Neuron (in vitro differentiated cells): ENCODE measurements at regions not wholly inside any gene's neighbourhood (a gene's known extent, or its start where the extent isn't known, plus 50 kb on each side); places are given as distances from the start of the nearest gene placed in this dataset.

ENCODE experiments used
- H2AFZ ChIP-seq: one replicate; pipeline ENCODE4 v1.6.1; 2013; ENCODE audit warnings: low read depth, mild to moderate bottlenecking, inconsistent platforms, low read length, moderate library complexity
- H3K27me3 ChIP-seq: one replicate; pipeline ENCODE4 v1.6.1; 2013; ENCODE audit warnings: low read length; ENCODE audit not compliant: insufficient read depth
- H3K36me3 ChIP-seq: one replicate; pipeline ENCODE4 v1.6.1; 2013; ENCODE audit warnings: low read length; ENCODE audit not compliant: insufficient read depth
- H3K4me1 ChIP-seq: one replicate; pipeline ENCODE4 v1.6.1; 2013; ENCODE audit warnings: low read length; ENCODE audit not compliant: insufficient read depth
- H3K4me3 ChIP-seq: 2 replicates; pipeline ENCODE4 v1.5.1; 2013; ENCODE audit warnings: mild to moderate bottlenecking, low read length, moderate library complexity
- H3K9me3 ChIP-seq: one replicate; pipeline ENCODE4 v1.6.1; 2013; ENCODE audit warnings: low read length

- no peak overlapping the region for H2AFZ ChIP-seq
- H3K9me3 ChIP-seq = no peaks in the 10 kb centered on the region
- H3K4me1 ChIP-seq = no peaks in the 10 kb centered on the region
- H3K27me3 ChIP-seq = no peaks in the 10 kb centered on the region
- no peak overlapping the region for H3K4me3 ChIP-seq
- H3K36me3 ChIP-seq = no peaks in the 10 kb centered on the region
Measured at GRCh38 chr4:33316033-33316432, 2595.9 kb downstream of the PCDH7 start.

DNA sequence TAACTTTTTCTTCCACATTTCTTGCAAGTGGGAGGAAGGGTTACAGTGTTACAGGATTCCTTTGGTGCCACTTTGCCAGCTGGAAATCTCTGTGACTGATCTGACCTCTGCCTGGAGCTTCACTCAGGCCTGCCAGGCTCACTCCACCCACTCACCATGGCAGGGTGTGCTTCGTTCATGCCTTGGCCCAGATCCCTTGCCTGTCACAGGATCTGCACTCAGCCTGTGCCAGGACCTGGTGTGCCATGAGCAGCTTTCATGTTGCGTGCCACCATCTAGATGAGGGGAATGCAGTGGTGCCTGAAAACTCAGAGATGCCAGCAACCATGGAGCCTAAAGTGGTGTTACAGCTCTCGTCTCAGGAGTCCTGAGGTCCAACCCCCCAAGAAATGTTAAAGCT, 2596.4 kb downstream of the PCDH7 start:
- H3K4me3 ChIP-seq = no peak overlapping the region
- no peaks in the 10 kb centered on the region for H3K4me1 ChIP-seq
- H3K36me3 ChIP-seq = no peaks in the 10 kb centered on the region

DNA sequence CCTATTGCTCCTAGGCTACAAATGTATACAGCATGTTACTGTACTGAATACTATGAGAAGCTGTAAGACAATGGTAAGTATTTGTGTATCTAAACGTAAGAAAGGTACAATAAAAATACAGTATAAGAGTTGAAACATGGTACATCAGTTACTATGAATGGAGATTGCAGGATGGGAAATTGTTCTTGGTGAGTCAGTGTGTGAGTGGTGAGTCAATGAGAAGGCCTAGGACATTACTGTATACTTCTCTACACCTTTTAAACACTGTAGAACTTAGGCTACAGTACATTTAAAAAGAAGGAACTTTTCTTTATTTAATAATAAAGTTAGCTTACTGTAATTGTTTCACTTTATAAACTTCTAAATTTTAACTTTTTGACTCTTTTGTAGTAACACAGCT, 2603.2 kb downstream of the PCDH7 start:
- Histone ChIP-seq H3K4me3 (no peak overlapping the region), H3K4me1 (no peaks in the 10 kb centered on the region), H2AFZ (no peak overlapping the region), H3K36me3 (no peaks in the 10 kb centered on the region), H3K27me3 (no peaks in the 10 kb centered on the region), H3K9me3 (no peaks in the 10 kb centered on the region)

More for the DNA sequence above, 2596.4 kb downstream of the PCDH7 start:
- Histone ChIP-seq H3K27me3 (no peaks in the 10 kb centered on the region), H2AFZ (no peak overlapping the region), H3K9me3 (no peaks in the 10 kb centered on the region)

- no peak overlapping the region for H3K4me3 ChIP-seq
- H3K9me3 ChIP-seq = no peaks in the 10 kb centered on the region
- H2AFZ ChIP-seq = no peak overlapping the region
- no peaks in the 10 kb centered on the region for H3K27me3 ChIP-seq
- no peaks in the 10 kb centered on the region for H3K36me3 ChIP-seq
- no peaks in the 10 kb centered on the region for H3K4me1 ChIP-seq
Measured at GRCh38 chr4:33334416-33334815, 2614.2 kb downstream of the PCDH7 start.

GRCh38 chr4:33339762-33340161, 2619.6 kb downstream of the PCDH7 start:
- H3K36me3 ChIP-seq = no peaks in the 10 kb centered on the region
- H2AFZ ChIP-seq = no peak overlapping the region
- H3K4me3 ChIP-seq = no peak overlapping the region
- H3K4me1 ChIP-seq = no peaks in the 10 kb centered on the region
- no peaks in the 10 kb centered on the region for H3K9me3 ChIP-seq
- no peaks in the 10 kb centered on the region for H3K27me3 ChIP-seq

DNA sequence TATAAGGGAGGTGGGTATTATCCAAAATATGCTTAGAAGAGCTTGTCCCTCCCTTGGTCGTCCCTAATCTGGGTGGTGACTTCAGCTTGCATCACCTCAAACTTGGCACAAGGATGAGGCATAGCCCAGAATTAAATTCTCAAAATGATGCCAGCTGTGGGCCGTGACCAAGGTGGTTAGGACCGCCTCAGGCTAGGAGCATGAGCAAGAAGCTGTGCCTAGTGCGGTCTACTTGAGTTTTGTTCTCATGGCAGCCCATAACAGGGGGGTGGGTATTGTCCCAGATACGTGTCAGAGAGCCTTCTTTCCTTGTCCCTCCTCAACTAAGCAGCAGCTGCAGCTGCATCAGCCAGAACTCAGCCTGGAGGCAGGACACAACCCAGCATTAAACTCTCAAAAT, 2620.0 kb downstream of the PCDH7 start:
- no peaks in the 10 kb centered on the region for H3K36me3 ChIP-seq
- no peaks in the 10 kb centered on the region for H3K9me3 ChIP-seq
- no peak overlapping the region for H2AFZ ChIP-seq
- no peaks in the 10 kb centered on the region for H3K4me1 ChIP-seq
- H3K27me3 ChIP-seq = no peaks in the 10 kb centered on the region
- H3K4me3 ChIP-seq = no peak overlapping the region

DNA sequence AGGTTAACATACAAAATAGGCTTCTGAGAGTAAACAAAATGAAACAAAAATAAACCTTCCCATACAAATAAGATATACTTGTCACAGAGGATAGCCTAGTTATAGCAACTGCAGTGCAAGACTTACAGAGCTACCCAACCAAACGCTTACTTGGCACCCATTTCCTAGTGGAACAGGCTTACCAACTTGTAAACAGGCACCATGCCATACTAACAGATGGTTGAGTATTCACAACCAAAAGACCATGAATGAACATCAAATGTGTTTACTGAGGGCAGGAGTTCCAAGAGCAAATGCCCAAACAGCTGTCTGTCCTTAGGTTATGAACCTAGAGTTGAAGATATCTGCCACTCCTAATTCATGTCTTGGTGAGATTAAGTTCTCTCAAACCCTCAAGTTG, 2629.2 kb downstream of the PCDH7 start:
- Histone ChIP-seq H3K4me3 (no peak overlapping the region), H3K36me3 (no peaks in the 10 kb centered on the region), H3K4me1 (no peaks in the 10 kb centered on the region), H3K27me3 (no peaks in the 10 kb centered on the region), H3K9me3 (no peaks in the 10 kb centered on the region), H2AFZ (no peak overlapping the region)

DNA sequence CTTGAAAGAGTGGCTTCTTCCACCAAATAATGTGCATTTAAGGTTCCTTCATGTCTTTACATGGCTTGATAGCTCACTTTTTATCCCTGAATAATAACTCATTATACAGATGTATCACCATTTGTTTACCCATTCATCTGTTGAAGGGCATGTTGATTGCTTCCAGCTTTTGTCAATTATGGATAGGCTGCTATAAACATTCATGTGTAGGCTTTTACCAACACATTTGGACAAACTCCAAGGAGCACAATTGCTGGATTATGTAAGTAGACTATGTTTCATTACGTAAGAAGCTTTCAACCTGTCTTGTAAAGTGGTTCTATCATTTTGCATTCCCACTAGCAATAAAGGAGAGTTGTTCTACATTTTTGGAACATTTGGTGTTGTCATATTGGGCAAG, 2637.0 kb downstream of the PCDH7 start:
- no peaks in the 10 kb centered on the region for H3K27me3 ChIP-seq
- no peaks in the 10 kb centered on the region for H3K36me3 ChIP-seq
- H3K4me1 ChIP-seq = no peaks in the 10 kb centered on the region
- H3K4me3 ChIP-seq = no peak overlapping the region
- no peaks in the 10 kb centered on the region for H3K9me3 ChIP-seq
- H2AFZ ChIP-seq = no peak overlapping the region

GRCh38 chr4:33369446-33369845, 2649.3 kb downstream of the PCDH7 start:
- Histone ChIP-seq H3K4me1 (no peaks in the 10 kb centered on the region), H2AFZ (no peak overlapping the region), H3K36me3 (no peaks in the 10 kb centered on the region), H3K27me3 (no peaks in the 10 kb centered on the region), H3K4me3 (no peak overlapping the region), H3K9me3 (no peaks in the 10 kb centered on the region)

DNA sequence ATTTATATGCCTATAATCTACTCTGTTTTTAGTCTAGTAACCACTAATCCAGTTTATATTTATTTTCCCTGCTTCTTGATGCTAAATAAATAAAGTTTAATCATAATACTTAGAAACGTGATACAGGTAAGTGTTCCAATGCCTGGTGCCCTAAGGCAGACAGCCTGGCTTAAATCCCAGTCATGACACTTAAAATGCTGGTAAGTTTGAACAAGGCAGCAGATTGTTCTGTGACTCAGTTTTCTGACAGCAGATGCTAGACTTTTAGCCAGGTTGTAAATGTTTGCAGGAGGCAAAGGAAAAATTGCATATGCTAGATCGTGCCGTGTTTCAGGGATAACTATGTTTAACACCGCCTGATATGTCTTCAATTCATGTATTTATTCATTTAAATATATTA, 2661.6 kb downstream of the PCDH7 start:
- no peaks in the 10 kb centered on the region for H3K27me3 ChIP-seq
- H3K4me3 ChIP-seq = no peak overlapping the region
- H3K9me3 ChIP-seq = no peaks in the 10 kb centered on the region
- H3K36me3 ChIP-seq = no peaks in the 10 kb centered on the region
- H3K4me1 ChIP-seq = no peaks in the 10 kb centered on the region
- no peak overlapping the region for H2AFZ ChIP-seq

DNA sequence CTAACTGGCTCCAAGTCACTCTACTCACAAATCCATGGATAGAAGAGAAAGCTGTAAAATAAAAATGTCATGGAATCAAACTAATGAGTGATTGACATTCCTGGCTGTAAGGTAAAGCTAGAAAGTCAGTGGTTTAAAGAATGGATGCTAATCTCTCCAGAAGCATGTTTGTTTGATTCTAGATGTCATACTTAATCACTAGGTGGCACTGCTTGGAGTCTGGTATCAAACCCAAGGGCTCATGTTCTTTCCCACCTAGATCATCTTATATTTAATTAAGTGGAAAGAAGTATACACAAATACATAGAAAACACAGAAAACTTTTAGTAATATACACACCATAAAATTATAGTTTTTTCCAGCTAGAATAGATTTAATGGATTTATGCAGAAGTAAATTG, 2666.6 kb downstream of the PCDH7 start:
- no peaks in the 10 kb centered on the region for H3K9me3 ChIP-seq
- no peaks in the 10 kb centered on the region for H3K4me1 ChIP-seq
- no peak overlapping the region for H3K4me3 ChIP-seq
- no peak overlapping the region for H2AFZ ChIP-seq
- no peaks in the 10 kb centered on the region for H3K27me3 ChIP-seq
- no peaks in the 10 kb centered on the region for H3K36me3 ChIP-seq

GRCh38 chr4:33390976-33391375, 2670.8 kb downstream of the PCDH7 start:
- H2AFZ ChIP-seq = no peak overlapping the region

GRCh38 chr4:33395731-33396485, 2675.7 kb downstream of the PCDH7 start:
- Histone ChIP-seq H2AFZ (no peak overlapping the region), H3K27me3 (no peaks in the 10 kb centered on the region), H3K9me3 (no peaks in the 10 kb centered on the region), H3K4me3 (no peak overlapping the region), H3K4me1 (no peaks in the 10 kb centered on the region), H3K36me3 (no peaks in the 10 kb centered on the region)

More at GRCh38 chr4:33390976-33391375, 2670.8 kb downstream of the PCDH7 start:
- Histone ChIP-seq H3K27me3 (no peaks in the 10 kb centered on the region), H3K36me3 (no peaks in the 10 kb centered on the region), H3K4me3 (no peak overlapping the region), H3K4me1 (no peaks in the 10 kb centered on the region), H3K9me3 (no peaks in the 10 kb centered on the region)

DNA sequence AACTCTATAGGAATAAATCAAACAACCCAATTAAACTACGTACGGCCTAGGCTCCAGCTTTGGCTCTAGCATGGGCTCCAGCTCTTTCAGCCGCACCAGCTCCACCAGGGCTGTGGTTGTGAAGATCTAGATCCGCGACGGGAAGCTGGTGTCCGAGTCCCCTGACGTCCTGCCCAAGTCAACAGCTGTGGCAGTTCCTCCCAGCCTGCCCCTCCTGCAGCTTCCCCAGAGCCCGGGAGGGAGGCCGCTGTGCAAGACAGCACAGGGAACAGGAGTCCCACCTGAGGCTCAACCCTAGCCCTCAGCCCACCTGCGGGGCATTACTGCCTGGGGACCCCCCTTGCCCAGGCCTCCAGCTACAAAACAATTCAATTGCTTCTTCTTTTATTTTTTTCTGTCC, 2680.3 kb downstream of the PCDH7 start:
- H3K27me3 ChIP-seq = no peaks in the 10 kb centered on the region
- H3K9me3 ChIP-seq = no peaks in the 10 kb centered on the region
- H3K36me3 ChIP-seq = no peaks in the 10 kb centered on the region
- no peaks in the 10 kb centered on the region for H3K4me1 ChIP-seq
- no peak overlapping the region for H3K4me3 ChIP-seq
- no peak overlapping the region for H2AFZ ChIP-seq
